ENCODE measurements at regions not wholly inside any gene's neighbourhood (a gene's known extent, or its start where the extent isn't known, plus 50 kb on each side); places are given as distances from the start of the nearest gene placed in this dataset.

- CTCF ChIA-PET, result no interaction called here
These were observed 469.2 kb upstream of the TNP1 start for GRCh38 chr2:217329023-217329431.

GRCh38 chr2:217328622-217328978 is 468.7 kb upstream of the TNP1 start:
- Histone ChIP-seq H3K4me1 (replicated peaks; ENCODE audit: insufficient read depth) (peaks cover 86% of the 10 kb centered on the region), H2AFZ (no peak overlapping the region), H4K20me1 (ENCODE audit: insufficient read depth) (no peaks in the 10 kb centered on the region), H3K79me2 (ENCODE audit: low read depth) (no peaks in the 10 kb centered on the region), H3F3A (ENCODE audit: insufficient read depth, low read depth) (peaks cover 58% of the 10 kb centered on the region), H3K36me3 (ENCODE audit: low read depth) (no peaks in the 10 kb centered on the region), H3K9me3 (ENCODE audit: insufficient read depth, low read depth) (peaks cover 4% of the 10 kb centered on the region), H3K27me3 (ENCODE audit: insufficient read depth, low read depth) (no peaks in the 10 kb centered on the region), H3K9me2 (ENCODE audit: insufficient read depth) (no peaks in the 10 kb centered on the region), H3K4me3 (no peak overlapping the region), H3K4me2 (no peak overlapping the region), H3K27ac (peak overlapping the region; percentile 67; the same call in 1 of the 2 replicates)
- CTCF ChIA-PET, result no interaction called here
- POLR2A ChIA-PET (ENCODE audit: unreplicated experiment), result interaction anchor here (0.6 kb wide), 1 partner anchor 183 kb away, joined by 4 read pairs; no protein-coding TSS in a partner anchor
- no TSS peak for BruUV-seq (replicated peaks)
- intact Hi-C loops (cut with micrococcal nuclease; ENCODE audit: unreplicated experiment), result no loop called here
- no peak for TF ChIP-seq EZH2 (IDR thresholded peaks at IDR 0.05; ENCODE audit: low read depth)
- TF ChIP-seq CTCF (conservative IDR thresholded peaks at IDR 0.05), result no peak
- DNase-seq, result no peak

More at GRCh38 chr2:217329023-217329431, 469.2 kb upstream of the TNP1 start:
- intact Hi-C loops (cut with micrococcal nuclease; ENCODE audit: unreplicated experiment), result no loop called here
- POLR2A ChIA-PET (ENCODE audit: unreplicated experiment), result interaction anchor here (0.6 kb wide), 1 partner anchor 183 kb away, joined by 4 read pairs; no protein-coding TSS in a partner anchor
- no peaks in the 10 kb centered on the region for H4K20me1 ChIP-seq (ENCODE audit: insufficient read depth)
- no peaks in the 10 kb centered on the region for H3K79me2 ChIP-seq (ENCODE audit: low read depth)
- peaks cover 87% of the 10 kb centered on the region for H3K4me1 ChIP-seq (replicated peaks; ENCODE audit: insufficient read depth)
- no peak overlapping the region for H3K4me2 ChIP-seq
- H3K27ac ChIP-seq, result no peak overlapping the region
- no peak overlapping the region for H3K4me3 ChIP-seq
- TF ChIP-seq CTCF (conservative IDR thresholded peaks at IDR 0.05), result no peak
- no peak for TF ChIP-seq EZH2 (IDR thresholded peaks at IDR 0.05; ENCODE audit: low read depth)
- BruUV-seq (replicated peaks), result no TSS peak
- H3K27me3 ChIP-seq (ENCODE audit: insufficient read depth, low read depth), result no peaks in the 10 kb centered on the region
- H3K9me3 ChIP-seq (ENCODE audit: insufficient read depth, low read depth), result no peaks in the 10 kb centered on the region
- H2AFZ ChIP-seq, result no peak overlapping the region
- no peaks in the 10 kb centered on the region for H3K36me3 ChIP-seq (ENCODE audit: low read depth)
- H3K9me2 ChIP-seq (ENCODE audit: insufficient read depth), result no peaks in the 10 kb centered on the region
- no peak for DNase-seq
- peaks cover 58% of the 10 kb centered on the region for H3F3A ChIP-seq (ENCODE audit: insufficient read depth, low read depth)

- H3K27ac ChIP-seq, result peak overlapping the region; percentile 67
- H3K36me3 ChIP-seq (ENCODE audit: low read depth), result no peaks in the 10 kb centered on the region
- DNase-seq, result no peak
- H3K4me3 ChIP-seq, result no peak overlapping the region
- H3K27me3 ChIP-seq (ENCODE audit: insufficient read depth, low read depth), result no peaks in the 10 kb centered on the region
- no peaks in the 10 kb centered on the region for H3K9me2 ChIP-seq (ENCODE audit: insufficient read depth)
- TF ChIP-seq EZH2 (IDR thresholded peaks at IDR 0.05; ENCODE audit: low read depth), result no peak
- TF ChIP-seq CTCF (conservative IDR thresholded peaks at IDR 0.05), result no peak
- H3F3A ChIP-seq (ENCODE audit: insufficient read depth, low read depth), result peaks cover 58% of the 10 kb centered on the region
- POLR2A ChIA-PET (ENCODE audit: unreplicated experiment), result interaction anchor here (0.6 kb wide), 1 partner anchor 184 kb away, joined by 4 read pairs; no protein-coding TSS in a partner anchor
- intact Hi-C loops (cut with micrococcal nuclease; ENCODE audit: unreplicated experiment), result no loop called here
- CTCF ChIA-PET, result no interaction called here
- H3K4me2 ChIP-seq, result no peak overlapping the region
- H3K9me3 ChIP-seq (ENCODE audit: insufficient read depth, low read depth), result peaks cover 4% of the 10 kb centered on the region
- peaks cover 81% of the 10 kb centered on the region for H3K4me1 ChIP-seq (replicated peaks; ENCODE audit: insufficient read depth)
- no peaks in the 10 kb centered on the region for H4K20me1 ChIP-seq (ENCODE audit: insufficient read depth)
- H2AFZ ChIP-seq, result no peak overlapping the region
- BruUV-seq (replicated peaks), result no TSS peak
- no peaks in the 10 kb centered on the region for H3K79me2 ChIP-seq (ENCODE audit: low read depth)
These were observed 468.2 kb upstream of the TNP1 start for GRCh38 chr2:217327953-217328621.

Data from PC-9 (cell line).